GM12878 (cell line): ENCODE measurements at regions not wholly inside any gene's neighbourhood (a gene's known extent, or its start where the extent isn't known, plus 50 kb on each side); places are given as distances from the start of the nearest gene placed in this dataset.
A peak's percentile ranks its signal among the peaks of the same experiment; 100 is the strongest.

Source experiments
- ATAC-seq: fragments of 200-7000 bp; cut with Tn5 transposase; 3 replicates; pipeline ENCODE4 v1.9.1; 2020; ENCODE audit warnings: mild to moderate bottlenecking, moderate library complexity
- BruUV-seq: library from RNA; stranded (reverse); fragments of 400-500 nt; replicated peaks from 2 replicates; lab custom pipeline; 2021; lab: Mats Ljungman, UMichigan
- CTCF ChIA-PET: fragments of 300-600 bp; sonication (Branson Sonifier 250); formaldehyde crosslinking; extraction: SDS; loops from one replicate; lab custom pipeline; 2021; ENCODE audit warnings: inconsistent platforms; lab: Yijun Ruan, JAX
- POLR2A ChIA-PET: fragments of 350-600 bp; formaldehyde crosslinking; extraction: SDS; loops from one replicate; lab custom pipeline; 2021; ENCODE audit warnings: inconsistent platforms; lab: Charles Lee
- RAD21 ChIA-PET: fragments of 300-600 bp; sonication (Branson Sonifier 250); formaldehyde crosslinking; loops from one replicate; lab custom pipeline; 2023; ENCODE audit warnings: antibody characterized with exemption; ENCODE audit not compliant: unreplicated experiment; lab: Charles Lee
- SMC1A ChIA-PET: fragments of 300-600 bp; sonication (Branson Sonifier 250); formaldehyde crosslinking; loops from one replicate; lab custom pipeline; 2023; ENCODE audit not compliant: unreplicated experiment, uncharacterized antibody; lab: Charles Lee
- DNase-seq: peaks from one replicate; pipeline ENCODE4 v3.0.0-alpha.2; 2011; ENCODE audit warnings: low read depth, low spot score
- FAIRE-seq: peaks from 3 replicates; lab custom pipeline; 2011; peaks lifted over from hg19 to GRCh38; lab: Jason Lieb, UNC
- H2AFZ ChIP-seq: 2 replicates; pipeline ENCODE4 v1.6.0; 2011; ENCODE audit warnings: low read depth, low read length, control low read depth; ENCODE audit not compliant: control insufficient read depth
- H3K27ac ChIP-seq: 2 replicates; pipeline ENCODE4 v1.5.1; 2011; ENCODE audit warnings: control low read depth; ENCODE audit not compliant: control insufficient read depth, insufficient read depth
- H3K27me3 ChIP-seq, 2 experiments: replicated peaks in 1 of 2; 2 replicates each; pipeline versions ENCODE4 v1.6.0 to v1.6.1; 2011; ENCODE audit warnings: low read length in 1 of 2; ENCODE audit not compliant: control insufficient read depth in 2 of 2, insufficient read depth in 2 of 2
- H3K36me3 ChIP-seq, 2 experiments: 2 replicates each; pipeline ENCODE4 v1.5.1; 2011; ENCODE audit warnings: low read length in 1 of 2; ENCODE audit not compliant: control insufficient read depth in 2 of 2, insufficient read depth in 2 of 2
- H3K4me1 ChIP-seq: 2 replicates; pipeline ENCODE4 v1.6.1; 2011; ENCODE audit warnings: mild to moderate bottlenecking, low read length, moderate library complexity, mixed read lengths; ENCODE audit not compliant: control insufficient read depth, insufficient read depth
- H3K4me2 ChIP-seq: 2 replicates; pipeline ENCODE4 v1.6.0; 2011; ENCODE audit warnings: control low read depth; ENCODE audit not compliant: control insufficient read depth, insufficient read depth
- H3K4me3 ChIP-seq: fragments of 200-600 bp; sonication (generic); 2 replicates; pipeline ENCODE4 v1.5.1; 2016
- H3K79me2 ChIP-seq: 2 replicates; pipeline ENCODE4 v1.6.0; 2011; ENCODE audit warnings: low read length; ENCODE audit not compliant: control insufficient read depth, insufficient read depth
- H3K9ac ChIP-seq: 2 replicates; pipeline ENCODE4 v1.8.0; 2011; ENCODE audit warnings: low read length, control low read depth, mixed read lengths; ENCODE audit not compliant: control insufficient read depth, insufficient read depth
- H3K9me3 ChIP-seq: replicated peaks from 3 replicates; pipeline ENCODE4 v1.5.1; 2011; ENCODE audit warnings: mild to moderate bottlenecking, low read length; ENCODE audit not compliant: control insufficient read depth, insufficient read depth
- H4K20me1 ChIP-seq: 2 replicates; pipeline ENCODE4 v1.6.0; 2011; ENCODE audit not compliant: control insufficient read depth, insufficient read depth
- CREM ChIP-seq: IDR thresholded peaks from 2 replicates; pipeline ENCODE4 v1.6.1; 2014; ENCODE audit warnings: antibody characterized with exemption, low read depth
- GABPA ChIP-seq: IDR thresholded peaks from 2 replicates; pipeline ENCODE4 v1.6.1; 2014; ENCODE audit warnings: antibody characterized with exemption, low read depth, mild to moderate bottlenecking, inconsistent platforms
- MEF2B ChIP-seq: fragments of 450-650 bp; IDR thresholded peaks from 2 replicates; pipeline ENCODE4 v1.6.1; 2018; ENCODE audit warnings: mild to moderate bottlenecking, moderate library complexity; ENCODE audit not compliant: partially characterized antibody, poor library complexity, severe bottlenecking
- MTA3 ChIP-seq: IDR thresholded peaks from 2 replicates; pipeline ENCODE4 v1.6.1; 2012; ENCODE audit warnings: low read length, inconsistent platforms, borderline replicate concordance
- PAX8 ChIP-seq: fragments of 450-650 bp; IDR thresholded peaks from 2 replicates; pipeline ENCODE4 v1.6.1; 2017; ENCODE audit warnings: mild to moderate bottlenecking, moderate library complexity
- RBBP5 ChIP-seq: fragments of 200-600 bp; sonication (generic); conservative IDR thresholded peaks from 2 replicates; pipeline ENCODE4 v1.6.1; 2016
- SRF ChIP-seq, 2 experiments: IDR thresholded peaks; 2 replicates each; pipeline ENCODE4 v1.6.1; 2011; ENCODE audit warnings: low read depth in 2 of 2, low read length in 2 of 2, mild to moderate bottlenecking in 1 of 2, moderate library complexity in 1 of 2
- WGBS: methylation state at CpG from one replicate; pipeline ENCODE4 v1.1.6; 2016; ENCODE audit warnings: low lambda C conversion rate; ENCODE audit not compliant: insufficient replicate concordance, insufficient coverage; ENCODE audit errors: missing lambda C conversion rate; 5-methylcytosine and 5-hydroxymethylcytosine counted together
- in situ Hi-C: fragments of 300-500 bp; cut with MboI; formaldehyde crosslinking; loops from 9 replicates; pipeline ENCODE4 v1.14.3; 2018; ENCODE audit warnings: mixed read lengths
- intact Hi-C: fragments of 100-400 bp; cut with micrococcal nuclease; formaldehyde crosslinking; loops from one replicate; pipeline ENCODE4 v1.14.2; 2022; ENCODE audit not compliant: unreplicated experiment

- Histone ChIP-seq H3K36me3 (no peaks in the 10 kb centered on the region), H2AFZ (no peak overlapping the region), H3K4me2 (no peak overlapping the region), H3K27ac (no peak overlapping the region), H3K79me2 (no peaks in the 10 kb centered on the region), H3K4me1 (no peaks in the 10 kb centered on the region), H3K27me3 (no peaks in the 10 kb centered on the region), H3K9me3 (no peaks in the 10 kb centered on the region), H3K9ac (no peak overlapping the region), H4K20me1 (no peaks in the 10 kb centered on the region), H3K4me3 (no peak overlapping the region)
- in situ Hi-C loops: no loop called here
- RAD21 ChIA-PET: interaction anchor here (0.6 kb wide), 1 partner anchor 18 kb away, joined by 4 read pairs; no protein-coding TSS in a partner anchor
- SMC1A ChIA-PET: interaction anchor here (0.9 to 1.1 kb wide), 2 partner anchors 19 to 137 kb away, joined by 3 read pairs; no protein-coding TSS in a partner anchor
- POLR2A ChIA-PET: no interaction called here
- intact Hi-C loops: no loop called here
- TF ChIP-seq SRF (IDR thresholded peaks at IDR 0.05; ENCODE audit: low read depth in 2 of 2, low read length in 2 of 2) (no peak), CREM (no peak), MTA3 (no peak), GABPA (no peak), MEF2B (no peak)
- DNase-seq (no peak), FAIRE-seq (no peak), ATAC-seq (no peak)
- CTCF ChIA-PET: interaction anchor here (0.5 to 1.4 kb wide), 3 partner anchors 135 to 289 kb away, joined by 3 to 5 read pairs (median 3); no protein-coding TSS in a partner anchor
- no TSS peak for BruUV-seq
- WGBS: 48% methylated on average over 3 of the region's 3 CpGs
Observed at GRCh38 chr4:11487868-11488544, 59.3 kb upstream of the HS3ST1 start.

- Histone ChIP-seq H3K36me3 (no peaks in the 10 kb centered on the region), H3K27ac (no peak overlapping the region), H3K4me1 (no peaks in the 10 kb centered on the region), H3K9me3 (no peaks in the 10 kb centered on the region), H3K4me3 (no peak overlapping the region), H3K4me2 (no peak overlapping the region), H2AFZ (no peak overlapping the region), H4K20me1 (no peaks in the 10 kb centered on the region), H3K79me2 (no peaks in the 10 kb centered on the region), H3K9ac (no peak overlapping the region), H3K27me3 (no peaks in the 10 kb centered on the region)
- no TSS peak for BruUV-seq
- CTCF ChIA-PET: interaction anchor here (0.7 to 1.4 kb wide), 2 partner anchors 136 to 209 kb away, joined by 3 to 5 read pairs; no protein-coding TSS in a partner anchor
- no peak for TF ChIP-seq RBBP5
- no peak for TF ChIP-seq PAX8
- intact Hi-C loops: no loop called here
- POLR2A ChIA-PET: no interaction called here
- ATAC-seq (peak; percentile 31; the same call in 2 of the 3 replicates), DNase-seq (no peak), FAIRE-seq (no peak)
- SMC1A ChIA-PET: interaction anchor here (0.9 to 1.1 kb wide), 2 partner anchors 18 to 137 kb away, joined by 3 read pairs; no protein-coding TSS in a partner anchor
- in situ Hi-C loops: no loop called here
- RAD21 ChIA-PET: no interaction called here
Observed at GRCh38 chr4:11487139-11487538, 58.4 kb upstream of the HS3ST1 start.
